SJCRH30 (cell line): ENCODE measurements at regions not wholly inside any gene's neighbourhood (a gene's known extent, or its start where the extent isn't known, plus 50 kb on each side); places are given as distances from the start of the nearest gene placed in this dataset.
A peak's percentile ranks its signal among the peaks of the same experiment; 100 is the strongest.
"Not testable (repeated sequence)": the region's sequence is repeated elsewhere in the genome, so short reads cannot be mapped to it uniquely, and the experiment has no call there.

Experiments
- DNase-seq, 2 experiments: peaks; one replicate each; pipeline ENCODE4 v3.0.0-alpha.2; 2015 to 2020
- H3K27ac ChIP-seq: fragments of 250-450 bp; sonication (Bioruptor Pico); 2 replicates; pipeline ENCODE4 v1.5.1; 2020; ENCODE audit warnings: mild to moderate bottlenecking, moderate library complexity
- H3K27me3 ChIP-seq: fragments of 250-450 bp; sonication (Bioruptor Pico); 2 replicates; pipeline ENCODE4 v1.5.1; 2020; ENCODE audit warnings: mild to moderate bottlenecking, moderate library complexity
- H3K36me3 ChIP-seq: fragments of 250-450 bp; sonication (Bioruptor Pico); 2 replicates; pipeline ENCODE4 v1.5.1; 2020; ENCODE audit warnings: mild to moderate bottlenecking, moderate library complexity
- H3K4me1 ChIP-seq: fragments of 250-450 bp; sonication (Bioruptor Pico); 2 replicates; pipeline ENCODE4 v1.5.1; 2020; ENCODE audit warnings: mild to moderate bottlenecking, moderate library complexity
- H3K4me3 ChIP-seq: fragments of 250-450 bp; sonication (Bioruptor Pico); 2 replicates; pipeline ENCODE4 v1.5.1; 2020; ENCODE audit warnings: mild to moderate bottlenecking, moderate library complexity
- H3K9me3 ChIP-seq: fragments of 250-450 bp; sonication (Bioruptor Pico); replicated peaks from 2 replicates; pipeline ENCODE4 v1.5.1; 2020; ENCODE audit warnings: mild to moderate bottlenecking, moderate library complexity

DNA sequence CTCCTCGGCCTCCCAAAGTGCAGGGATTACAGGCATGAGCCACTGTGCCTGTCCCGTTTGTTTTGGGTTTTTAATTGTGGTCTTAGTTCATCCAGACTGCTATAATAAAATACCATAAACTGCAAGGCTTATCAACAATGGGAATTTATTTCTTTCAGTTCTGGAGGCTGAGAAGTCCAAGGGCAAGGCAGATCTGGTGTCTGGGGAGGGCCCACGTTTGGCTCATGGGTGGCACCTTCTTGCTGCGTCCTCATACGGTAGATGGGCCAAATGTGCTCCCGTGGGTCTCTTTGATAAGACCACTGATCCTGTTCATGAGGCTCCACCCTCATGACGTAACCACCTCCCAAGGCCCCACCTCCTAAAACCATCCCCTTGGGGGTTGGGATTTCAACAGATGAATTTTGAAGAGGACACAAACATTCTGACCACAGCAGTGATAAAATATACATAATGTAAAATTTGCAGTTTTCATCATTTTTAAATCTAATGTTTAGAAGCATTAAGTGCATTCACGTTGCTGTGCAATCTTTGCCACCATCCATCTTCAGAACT lies 133.4 kb upstream of the ERRFI1 start:
- DNase-seq: no peak
- Histone ChIP-seq H3K4me3 (no peak overlapping the region), H3K36me3 (no peaks in the 10 kb centered on the region), H3K4me1 (peaks cover 10% of the 10 kb centered on the region), H3K27ac (no peak overlapping the region), H3K27me3 (no peaks in the 10 kb centered on the region), H3K9me3 (no peaks in the 10 kb centered on the region; the same call in 1 of the 2 replicates)

DNA sequence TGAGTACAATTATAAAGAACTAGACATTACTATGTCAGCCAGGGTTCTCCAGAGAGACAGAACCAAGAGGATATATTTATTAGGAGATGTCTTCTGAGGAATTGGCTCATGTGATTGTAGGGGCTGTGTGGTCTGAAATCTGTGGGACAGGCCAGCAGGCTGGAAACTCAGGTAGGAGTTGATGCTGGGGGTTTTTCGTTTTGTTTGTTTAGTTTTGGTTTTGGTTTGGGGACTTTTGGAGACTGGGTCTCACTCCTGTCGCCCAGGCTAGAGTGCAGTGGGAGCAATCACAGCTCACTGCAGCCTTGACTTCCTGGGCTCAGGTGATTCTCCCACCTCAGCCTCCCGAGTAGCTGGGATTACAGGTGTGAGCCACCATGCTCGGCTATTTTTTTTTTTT lies 132.9 kb upstream of the ERRFI1 start:
- Histone ChIP-seq H3K36me3 (no peaks in the 10 kb centered on the region), H3K4me1 (peaks cover 14% of the 10 kb centered on the region), H3K9me3 (no peaks in the 10 kb centered on the region; the same call in 1 of the 2 replicates)

DNA sequence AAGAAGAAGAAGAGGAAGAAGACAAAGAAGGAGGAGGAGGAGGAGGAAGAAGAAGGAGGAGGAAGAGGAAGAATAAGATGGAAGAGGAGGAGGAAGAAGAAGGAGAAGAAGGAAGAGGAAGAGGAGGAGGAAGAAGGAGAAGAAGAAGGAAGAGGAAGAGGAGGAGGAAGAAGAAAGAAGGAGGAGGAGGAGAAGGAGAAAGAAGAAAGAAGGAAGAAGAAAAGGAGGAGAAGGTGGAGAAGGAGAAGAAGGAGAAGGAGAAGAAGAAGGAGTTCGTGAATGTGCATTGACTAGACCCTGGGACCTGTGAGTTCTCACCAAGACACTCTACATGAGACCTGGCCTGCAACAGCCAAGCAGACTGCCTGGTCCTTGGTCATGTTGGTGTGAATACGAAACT lies 131.7 kb upstream of the ERRFI1 start:
- no peaks in the 10 kb centered on the region for H3K27me3 ChIP-seq
- DNase-seq: no peak
- peaks cover 4% of the 10 kb centered on the region; the same call in 1 of the 2 replicates for H3K9me3 ChIP-seq
- peaks cover 20% of the 10 kb centered on the region for H3K4me1 ChIP-seq
- H3K27ac ChIP-seq: no peak overlapping the region
- H3K4me3 ChIP-seq: no peak overlapping the region
- no peaks in the 10 kb centered on the region for H3K36me3 ChIP-seq

More for the DNA sequence above, 132.9 kb upstream of the ERRFI1 start:
- H3K27ac ChIP-seq: no peak overlapping the region
- DNase-seq: no peak
- H3K27me3 ChIP-seq: no peaks in the 10 kb centered on the region
- no peak overlapping the region for H3K4me3 ChIP-seq

DNA sequence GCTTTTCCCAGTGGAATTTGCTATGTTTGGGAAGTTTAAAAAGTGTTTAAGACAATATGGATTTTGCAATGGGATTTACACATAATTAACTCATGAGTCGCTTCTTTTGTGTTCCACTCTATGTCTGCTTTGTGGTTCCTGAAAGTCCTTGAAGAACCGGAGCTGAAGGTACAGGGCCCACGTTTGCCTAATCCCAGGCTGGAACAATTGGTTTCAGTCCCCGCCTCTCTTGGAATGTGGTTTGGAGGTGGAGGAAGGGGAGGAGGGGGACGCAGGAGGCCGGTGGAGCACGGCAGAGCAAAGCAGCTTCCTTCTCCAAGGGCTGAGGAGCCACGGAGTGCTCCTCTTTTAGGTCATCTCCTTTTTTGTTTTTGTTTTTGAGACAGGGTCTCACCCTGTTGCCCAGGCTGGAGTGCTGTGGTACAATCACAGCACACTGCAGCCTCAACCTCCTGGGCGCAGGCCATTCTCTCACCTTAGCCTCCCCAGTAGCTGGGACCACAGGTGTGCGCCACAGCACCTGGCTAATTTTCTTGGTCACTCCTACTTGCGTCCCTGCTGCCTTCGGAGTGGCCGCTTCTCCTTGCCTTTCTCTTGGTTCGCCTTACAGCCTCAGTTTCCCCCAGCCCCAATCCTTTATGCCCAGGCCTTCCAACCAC lies 129.5 kb upstream of the ERRFI1 start:
- peak overlapping the region; percentile 50 for H3K27ac ChIP-seq
- peaks cover 20% of the 10 kb centered on the region for H3K4me1 ChIP-seq
- no peaks in the 10 kb centered on the region for H3K36me3 ChIP-seq
- H3K27me3 ChIP-seq: no peaks in the 10 kb centered on the region
- H3K4me3 ChIP-seq: 0 out of 2 replicates have a peak overlapping the region, but pooled peaks have one; percentile 2
- peak; percentile 75 to 77 for DNase-seq
- H3K9me3 ChIP-seq: peaks cover 4% of the 10 kb centered on the region; the same call in 1 of the 2 replicates

DNA sequence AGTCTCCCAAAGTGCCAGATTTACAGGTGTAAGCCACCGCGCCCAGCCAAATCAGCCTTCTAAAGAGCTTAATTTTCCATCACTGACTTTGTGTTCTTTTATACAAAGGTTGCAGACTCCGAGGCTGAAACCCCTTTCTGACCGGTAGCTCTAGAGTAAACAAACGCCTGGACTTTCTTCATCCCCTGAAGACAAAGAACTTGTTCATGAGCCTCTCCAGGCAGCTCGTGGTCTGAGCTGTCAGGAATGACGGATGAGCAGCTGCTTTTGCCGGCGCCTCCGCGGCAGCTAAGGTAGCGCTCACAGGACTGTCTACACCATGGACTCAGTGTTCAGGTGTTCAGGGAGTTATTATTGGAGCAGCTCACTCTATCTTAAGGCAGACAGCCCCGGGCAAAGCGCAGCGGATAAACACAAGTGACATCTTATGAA lies 128.5 kb upstream of the ERRFI1 start:
- Histone ChIP-seq H3K4me3 (peak overlapping the region; percentile 8), H3K9me3 (peaks cover 4% of the 10 kb centered on the region; the same call in 1 of the 2 replicates), H3K27ac (peak overlapping the region; percentile 50), H3K27me3 (no peaks in the 10 kb centered on the region), H3K4me1 (peaks cover 20% of the 10 kb centered on the region), H3K36me3 (no peaks in the 10 kb centered on the region)
- DNase-seq: peak; percentile 84 to 91

DNA sequence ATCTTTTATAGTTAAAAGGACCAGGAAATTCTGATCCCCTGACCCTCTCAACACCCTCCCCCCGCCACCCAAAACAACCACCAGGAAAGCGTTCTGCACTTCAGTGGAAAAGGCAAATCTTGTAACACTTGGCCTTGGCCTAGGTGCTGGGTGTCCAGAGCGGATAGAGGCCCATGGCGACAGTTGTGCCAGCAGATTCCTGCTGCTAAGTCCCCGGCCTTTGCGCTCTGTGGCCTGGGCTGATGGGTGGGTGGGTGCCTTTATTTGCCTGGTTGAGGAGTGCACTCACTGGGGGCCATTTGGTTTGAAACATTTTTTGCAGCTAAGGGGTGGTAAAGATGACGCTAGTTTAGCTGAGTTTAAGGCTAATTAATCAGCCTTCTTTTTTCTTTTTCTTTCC lies 127.9 kb upstream of the ERRFI1 start:
- H3K4me3 ChIP-seq: no peak overlapping the region
- H3K27me3 ChIP-seq: no peaks in the 10 kb centered on the region
- no peaks in the 10 kb centered on the region for H3K36me3 ChIP-seq
- H3K4me1 ChIP-seq: peaks cover 20% of the 10 kb centered on the region
- DNase-seq: no peak
- peaks cover 4% of the 10 kb centered on the region; the same call in 1 of the 2 replicates for H3K9me3 ChIP-seq
- peak overlapping the region; percentile 50 for H3K27ac ChIP-seq

DNA sequence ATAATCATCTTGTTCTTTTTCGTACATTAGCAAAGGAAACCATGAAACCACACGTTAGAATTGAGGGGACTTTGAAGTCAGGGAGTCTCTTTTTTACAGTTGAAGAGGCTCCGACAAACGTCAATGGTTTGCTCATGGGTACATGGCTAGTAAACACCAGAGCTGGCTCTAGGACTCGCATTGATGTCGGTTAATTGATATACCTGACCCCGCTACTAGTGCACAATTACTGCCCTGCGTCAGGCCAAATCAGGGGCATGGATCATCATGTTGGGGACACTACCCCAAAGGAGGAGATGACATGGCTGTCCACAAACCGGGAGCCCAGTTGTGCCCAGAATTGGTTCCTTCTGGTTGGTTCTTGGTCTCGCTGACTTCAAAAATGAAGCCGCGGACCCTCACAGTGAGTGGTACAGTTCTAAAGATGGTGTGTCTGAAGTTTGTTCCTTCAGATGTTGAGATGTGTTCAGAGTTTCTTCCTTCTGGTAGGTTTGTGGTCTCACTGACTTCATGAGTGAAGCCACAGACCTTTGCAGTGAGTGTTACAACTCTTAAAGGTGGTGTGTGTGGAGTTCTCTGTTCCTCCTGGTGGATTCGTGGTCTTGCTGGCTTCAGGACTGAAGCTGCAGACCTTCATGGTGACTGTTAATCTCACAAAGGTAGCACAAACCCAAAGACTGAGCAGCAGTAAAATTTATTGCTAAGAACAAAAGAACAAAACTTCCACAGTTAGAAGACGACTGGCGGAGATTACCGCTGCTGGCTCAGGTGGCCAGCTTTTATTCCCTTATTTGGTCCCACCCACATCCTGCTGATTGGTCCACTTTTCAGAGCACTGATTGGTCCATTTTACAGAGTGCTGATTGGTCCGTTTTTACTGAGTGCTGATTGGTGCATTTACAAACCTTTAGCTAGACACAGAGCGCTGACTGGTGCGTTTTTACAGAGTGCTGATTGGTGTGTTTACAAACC lies 126.9 kb upstream of the ERRFI1 start:
- Histone ChIP-seq H3K4me3 (no peak overlapping the region), H3K9me3 (peaks cover 4% of the 10 kb centered on the region; the same call in 1 of the 2 replicates), H3K4me1 (peaks cover 21% of the 10 kb centered on the region), H3K36me3 (no peaks in the 10 kb centered on the region), H3K27ac (no peak overlapping the region; the same call in 1 of the 2 replicates), H3K27me3 (no peaks in the 10 kb centered on the region)
- no peak for DNase-seq

DNA sequence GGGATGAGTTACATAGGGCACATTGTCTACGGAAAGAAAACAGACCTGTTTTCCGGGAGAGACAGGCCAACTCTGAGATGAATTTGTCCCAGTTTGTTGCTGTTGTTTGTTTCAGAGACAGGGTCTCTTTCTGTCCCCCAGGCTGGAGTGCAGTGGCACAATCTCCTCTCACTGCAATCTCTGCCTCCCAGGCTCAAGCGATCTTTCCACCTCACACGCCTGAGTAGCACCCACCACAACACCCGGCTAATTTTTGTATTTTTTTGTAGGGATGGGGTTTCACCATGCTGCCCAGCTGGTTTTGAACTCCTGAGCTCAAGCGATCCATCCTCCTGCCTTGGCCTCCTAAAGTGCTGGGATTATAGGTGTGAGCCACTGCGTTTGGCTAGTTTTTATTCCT lies 125.5 kb upstream of the ERRFI1 start:
- H3K9me3 ChIP-seq: peaks cover 4% of the 10 kb centered on the region; the same call in 1 of the 2 replicates
- no peak for DNase-seq
- no peak overlapping the region for H3K27ac ChIP-seq
- H3K4me3 ChIP-seq: no peak overlapping the region
- H3K36me3 ChIP-seq: no peaks in the 10 kb centered on the region
- peaks cover 23% of the 10 kb centered on the region for H3K4me1 ChIP-seq
- no peaks in the 10 kb centered on the region for H3K27me3 ChIP-seq

DNA sequence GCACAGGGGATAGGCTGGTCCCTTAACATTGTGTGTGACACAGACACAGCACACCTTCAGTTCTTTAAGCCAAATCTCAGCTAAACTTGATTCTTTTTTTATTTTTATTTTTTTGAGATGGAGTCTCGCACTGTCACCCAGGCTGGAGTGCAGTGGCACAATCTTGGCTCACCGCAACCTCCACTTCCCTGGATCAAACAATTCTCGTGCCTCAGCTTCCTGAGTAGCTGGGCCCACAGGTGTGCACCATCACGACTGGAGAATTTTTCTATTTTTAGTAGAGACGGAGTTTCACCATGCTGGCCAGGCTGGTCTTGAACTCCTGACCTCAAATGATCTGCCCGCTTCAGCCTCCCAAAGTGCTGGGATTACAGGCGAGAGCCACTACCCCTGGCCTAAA lies 123.6 kb upstream of the ERRFI1 start:
- H3K27ac ChIP-seq, H3K4me3 ChIP-seq, H3K36me3 ChIP-seq, DNase-seq, H3K27me3 ChIP-seq, H3K9me3 ChIP-seq: not testable (repeated sequence)
- H3K4me1 ChIP-seq: peaks cover 28% of the 10 kb centered on the region

DNA sequence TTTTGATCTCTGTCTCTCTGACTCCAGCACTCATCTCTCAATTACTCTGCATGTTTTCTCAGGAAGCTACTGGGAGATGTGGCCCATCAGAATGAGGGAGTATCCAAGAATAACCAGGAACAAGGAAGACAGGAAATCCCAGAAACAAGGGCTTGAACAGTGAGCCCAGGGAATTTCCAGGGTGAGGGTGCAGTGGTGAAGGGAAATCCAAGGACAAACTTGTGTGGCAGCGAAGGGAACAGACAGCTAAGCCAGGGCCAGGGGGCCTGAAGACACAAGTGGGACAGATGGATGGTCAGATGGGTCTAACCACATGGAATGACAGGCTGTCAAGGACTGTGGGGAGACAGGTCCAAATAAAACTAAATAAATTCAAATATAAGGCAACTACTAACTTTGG lies 121.8 kb upstream of the ERRFI1 start:
- no peaks in the 10 kb centered on the region for H3K9me3 ChIP-seq
- no peak overlapping the region for H3K4me3 ChIP-seq
- no peak overlapping the region for H3K27ac ChIP-seq
- H3K4me1 ChIP-seq: peaks cover 33% of the 10 kb centered on the region
- H3K36me3 ChIP-seq: no peaks in the 10 kb centered on the region
- no peaks in the 10 kb centered on the region for H3K27me3 ChIP-seq
- no peak for DNase-seq

DNA sequence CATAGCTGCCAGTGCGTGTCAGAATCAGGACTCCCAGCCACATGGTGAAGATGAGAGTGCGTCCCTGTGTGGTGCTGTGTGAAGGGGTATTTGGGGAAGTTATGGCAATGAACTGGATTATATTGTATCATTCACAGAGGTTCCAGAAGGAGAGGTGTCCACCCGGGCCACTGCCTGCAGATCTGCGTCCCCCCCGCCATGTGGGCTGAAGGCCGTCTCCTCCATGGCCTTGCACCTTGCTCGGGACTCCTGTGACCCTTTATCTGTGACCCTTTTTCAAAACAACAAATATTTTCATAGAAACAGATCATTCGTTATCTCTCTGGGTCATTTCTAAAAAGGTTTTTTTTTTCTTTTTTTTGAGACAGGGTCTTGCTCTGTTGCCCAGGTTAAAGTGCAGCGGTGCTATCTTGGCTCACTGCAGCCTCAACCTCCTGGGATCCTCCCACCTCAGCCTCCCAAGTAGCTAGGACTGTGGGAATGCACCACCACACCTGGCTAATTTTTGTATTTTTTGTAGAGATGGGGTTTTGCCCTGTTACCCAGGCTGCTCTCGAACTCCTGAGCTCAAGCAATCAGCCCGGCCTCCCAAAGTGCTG lies 120.2 kb upstream of the ERRFI1 start:
- H3K9me3 ChIP-seq: no peaks in the 10 kb centered on the region
- peaks cover 36% of the 10 kb centered on the region for H3K4me1 ChIP-seq
- no peak overlapping the region for H3K4me3 ChIP-seq
- no peaks in the 10 kb centered on the region for H3K27me3 ChIP-seq
- H3K27ac ChIP-seq: peak overlapping the region; percentile 55
- DNase-seq: no peak
- H3K36me3 ChIP-seq: no peaks in the 10 kb centered on the region

DNA sequence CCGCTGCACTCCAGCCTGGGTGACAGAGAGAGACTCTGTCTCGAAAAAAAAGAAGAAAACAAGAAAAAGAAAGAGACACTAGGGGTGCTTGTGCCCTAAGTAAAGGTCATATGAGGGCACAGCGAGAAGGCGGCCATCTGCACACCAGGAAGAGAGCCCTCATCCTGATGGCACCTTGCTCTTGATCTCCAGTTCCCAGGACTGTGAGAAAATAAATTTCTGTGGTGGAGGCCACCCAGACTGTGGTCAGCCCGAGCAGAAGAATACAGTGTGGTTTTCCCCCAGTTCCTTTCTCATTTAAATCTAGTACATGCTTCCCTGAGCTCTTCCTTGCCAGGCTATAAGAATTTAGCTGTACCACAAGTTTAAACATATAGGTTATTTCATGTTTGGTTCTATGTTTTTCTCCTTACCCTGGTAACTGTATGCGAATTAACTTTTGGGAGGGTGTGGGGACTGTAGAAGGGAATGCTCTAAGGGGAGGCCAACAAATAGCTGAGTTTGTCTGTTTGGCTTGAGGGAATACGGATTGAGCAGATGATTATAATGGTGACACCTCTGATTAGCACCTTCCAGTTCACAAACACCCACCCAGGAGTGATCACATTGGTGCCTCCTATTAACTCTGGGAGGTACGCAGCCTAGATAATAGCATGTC lies 119.6 kb upstream of the ERRFI1 start:
- Histone ChIP-seq H3K4me1 (peaks cover 36% of the 10 kb centered on the region), H3K27me3 (no peaks in the 10 kb centered on the region), H3K9me3 (no peaks in the 10 kb centered on the region), H3K4me3 (no peak overlapping the region), H3K27ac (peak overlapping the region; percentile 55), H3K36me3 (no peaks in the 10 kb centered on the region)
- peak; percentile 75 to 80 for DNase-seq

DNA sequence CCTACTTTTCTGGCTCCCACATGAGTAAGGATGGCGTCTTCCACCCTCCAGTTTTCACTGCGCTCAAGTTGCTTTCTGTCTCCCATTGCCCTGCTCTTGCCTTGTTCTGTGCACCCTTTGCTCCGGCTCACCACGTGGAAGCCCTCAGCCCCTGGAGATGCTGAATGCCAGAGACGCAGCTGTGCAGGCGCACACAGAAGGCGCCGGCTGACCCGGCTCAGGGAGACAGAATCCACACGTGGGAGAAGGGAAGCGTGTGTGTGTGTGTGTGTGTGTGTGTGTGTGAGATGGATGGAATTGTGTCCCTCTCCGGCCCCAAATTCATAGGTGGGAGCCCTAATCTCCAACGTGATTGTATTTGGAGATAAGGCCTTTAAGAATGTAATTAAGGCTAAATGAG lies 118.2 kb upstream of the ERRFI1 start:
- peaks cover 42% of the 10 kb centered on the region for H3K4me1 ChIP-seq
- H3K27me3 ChIP-seq: no peaks in the 10 kb centered on the region
- no peaks in the 10 kb centered on the region for H3K9me3 ChIP-seq
- no peak overlapping the region; the same call in 1 of the 2 replicates for H3K27ac ChIP-seq
- H3K36me3 ChIP-seq: no peaks in the 10 kb centered on the region
- no peak overlapping the region for H3K4me3 ChIP-seq
- no peak for DNase-seq

DNA sequence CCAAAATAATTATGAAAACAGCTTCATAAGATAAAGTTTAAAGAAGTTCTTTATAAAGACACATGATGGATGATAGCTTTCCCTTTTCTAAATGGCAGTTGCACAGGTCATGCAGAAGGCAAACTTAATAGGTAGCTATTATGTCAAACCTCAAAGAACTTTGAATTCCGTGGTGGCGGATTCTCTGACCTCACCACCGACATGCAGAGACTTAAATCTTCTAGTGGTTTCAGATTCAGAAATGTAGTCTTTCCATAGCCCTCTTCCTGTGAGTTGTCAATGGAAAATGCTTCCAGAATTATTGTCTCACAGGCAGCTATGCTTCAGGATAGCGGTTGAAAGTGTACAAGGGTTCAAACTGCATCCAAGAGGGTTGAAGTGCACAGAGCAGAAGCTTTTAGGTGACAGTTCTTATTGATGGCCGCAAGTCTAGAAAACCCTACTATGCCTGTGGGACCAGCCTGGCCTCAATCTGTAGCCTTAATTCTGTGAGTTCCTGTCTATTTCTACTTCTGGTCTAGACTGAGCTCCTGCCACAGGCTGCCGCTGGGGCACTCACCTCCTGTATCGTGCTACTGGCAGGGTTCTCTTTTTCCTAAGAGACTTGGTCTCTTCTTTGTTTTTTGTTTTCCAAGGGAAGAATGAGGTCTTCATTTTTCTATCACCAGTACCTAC lies 117.0 kb upstream of the ERRFI1 start:
- Histone ChIP-seq H3K36me3 (no peaks in the 10 kb centered on the region), H3K4me1 (peaks cover 54% of the 10 kb centered on the region), H3K4me3 (no peak overlapping the region), H3K9me3 (no peaks in the 10 kb centered on the region), H3K27me3 (no peaks in the 10 kb centered on the region), H3K27ac (peak overlapping the region; percentile 62)
- peak; percentile 57 to 72 for DNase-seq
